ENCODE measurements at regions not wholly inside any gene's neighbourhood (a gene's known extent, or its start where the extent isn't known, plus 50 kb on each side); places are given as distances from the start of the nearest gene placed in this dataset.

DNA sequence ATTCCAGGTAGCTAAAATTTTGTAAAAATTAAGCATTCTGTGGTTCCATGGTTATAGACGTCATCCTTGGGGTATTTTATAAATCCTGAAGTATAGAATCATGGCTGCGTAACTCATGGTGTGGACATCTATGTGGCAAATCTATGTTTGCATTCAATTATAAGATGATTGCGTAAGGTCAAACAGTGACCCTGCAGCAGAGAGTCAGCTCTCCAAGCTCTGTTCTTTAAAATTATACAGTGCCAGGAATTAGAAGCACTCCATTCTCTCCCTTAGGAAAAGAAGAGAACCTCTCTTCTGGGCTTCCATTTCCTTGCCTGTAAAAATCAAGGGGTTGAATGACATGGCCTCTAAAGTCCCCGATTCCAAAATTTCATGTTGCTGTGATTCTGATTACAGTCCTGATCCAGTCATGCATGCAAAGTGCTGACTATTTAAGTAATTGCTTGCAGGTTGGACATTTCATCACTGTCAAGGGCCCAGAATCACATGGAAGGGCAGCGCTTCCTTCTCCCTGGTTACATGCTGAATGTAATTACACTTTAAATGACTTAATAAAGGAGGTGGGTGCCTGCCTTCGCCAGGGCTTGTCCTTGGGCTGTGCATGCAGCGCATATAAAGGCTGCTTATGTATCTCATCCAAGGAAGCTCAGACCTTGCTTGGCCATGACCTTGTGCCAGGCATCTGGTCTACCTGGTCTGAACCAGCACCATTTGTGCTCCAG lies 550.7 kb downstream of the TYW1 start:
- TF ChIP-seq CTCF (IDR thresholded peaks at IDR 0.05; ENCODE audit: low read depth, low read length, poor library complexity, severe bottlenecking) (no peak), EZH2phosphoT487 (IDR thresholded peaks at IDR 0.05; ENCODE audit: borderline replicate concordance, low read length) (no peak)

Measured in DOHH2 (cell line).